Hepatocyte (in vitro differentiated cells): ENCODE measurements at regions not wholly inside any gene's neighbourhood (a gene's known extent, or its start where the extent isn't known, plus 50 kb on each side); places are given as distances from the start of the nearest gene placed in this dataset.

Experiments
- DNase-seq: peaks from one replicate; pipeline ENCODE4 v3.0.0-alpha.2; 2016; ENCODE audit warnings: low spot score
- H2AFZ ChIP-seq: fragments of 200-600 bp; sonication (generic); 2 replicates; pipeline ENCODE4 v1.6.0; 2016; ENCODE audit warnings: antibody characterized with exemption, mild to moderate bottlenecking
- H3K27ac ChIP-seq: fragments of 200-600 bp; sonication (generic); 2 replicates; pipeline ENCODE4 v1.5.1; 2016; ENCODE audit warnings: mild to moderate bottlenecking
- H3K27me3 ChIP-seq: fragments of 200-600 bp; sonication (generic); 2 replicates; pipeline ENCODE4 v1.6.1; 2016
- H3K36me3 ChIP-seq: fragments of 200-600 bp; sonication (generic); replicated peaks from 2 replicates; pipeline ENCODE4 v1.5.1; 2016; ENCODE audit warnings: low read depth; ENCODE audit not compliant: insufficient read depth
- H3K4me1 ChIP-seq: fragments of 200-600 bp; sonication (generic); 2 replicates; pipeline ENCODE4 v1.5.1; 2016; ENCODE audit warnings: mild to moderate bottlenecking, moderate library complexity; ENCODE audit not compliant: insufficient read depth
- H3K4me2 ChIP-seq: fragments of 200-600 bp; sonication (generic); 2 replicates; pipeline ENCODE4 v1.6.0; 2016
- H3K4me3 ChIP-seq: fragments of 200-600 bp; sonication (generic); 2 replicates; pipeline ENCODE4 v1.5.1; 2016; ENCODE audit warnings: mild to moderate bottlenecking
- H3K79me2 ChIP-seq: fragments of 200-600 bp; sonication (generic); 2 replicates; pipeline ENCODE4 v1.6.0; 2017; ENCODE audit warnings: mild to moderate bottlenecking
- H3K9me2 ChIP-seq: fragments of 200-600 bp; sonication (generic); replicated peaks from 2 replicates; pipeline ENCODE4 v1.6.0; 2017; ENCODE audit warnings: mild to moderate bottlenecking; ENCODE audit not compliant: insufficient read depth
- H3K9me3 ChIP-seq: fragments of 200-600 bp; sonication (generic); 2 replicates; pipeline ENCODE4 v1.5.1; 2016; ENCODE audit warnings: low read depth, mild to moderate bottlenecking
- H4K20me1 ChIP-seq: fragments of 200-600 bp; sonication (generic); 2 replicates; pipeline ENCODE4 v1.6.0; 2016; ENCODE audit warnings: mild to moderate bottlenecking; ENCODE audit not compliant: insufficient read depth, poor library complexity, severe bottlenecking
- CTCF ChIP-seq: fragments of 200-600 bp; sonication (generic); IDR thresholded peaks from 2 replicates; pipeline ENCODE4 v1.5.1; 2016; ENCODE audit warnings: antibody characterized with exemption, mild to moderate bottlenecking; ENCODE audit not compliant: poor library complexity
- EZH2 ChIP-seq: fragments of 200-600 bp; sonication (generic); IDR thresholded peaks from 2 replicates; pipeline ENCODE4 v1.6.1; 2016; ENCODE audit warnings: antibody characterized with exemption, mild to moderate bottlenecking, borderline replicate concordance
- EZH2phosphoT487 ChIP-seq: fragments of 200-600 bp; sonication (generic); IDR thresholded peaks from one replicate; pipeline ENCODE4 v1.6.1; 2018; ENCODE audit warnings: antibody characterized with exemption, mild to moderate bottlenecking, low read depth, moderate library complexity; ENCODE audit not compliant: unreplicated experiment, severe bottlenecking
- WGBS: methylation state at CpG from one replicate; pipeline ENCODE4 v1.1.6; 2016; ENCODE audit warnings: low lambda C conversion rate; ENCODE audit errors: missing lambda C conversion rate; 5-methylcytosine and 5-hydroxymethylcytosine counted together

GRCh38 chr5:5986492-5987178 lies 391.7 kb downstream of the MED10 start:
- Histone ChIP-seq H3K4me2 (no peak overlapping the region), H3K9me3 (no peaks in the 10 kb centered on the region), H3K36me3 (no peaks in the 10 kb centered on the region), H3K79me2 (no peaks in the 10 kb centered on the region), H3K9me2 (no peaks in the 10 kb centered on the region), H2AFZ (no peak overlapping the region), H3K27me3 (no peaks in the 10 kb centered on the region), H3K4me1 (no peaks in the 10 kb centered on the region), H3K4me3 (no peak overlapping the region), H3K27ac (no peak overlapping the region), H4K20me1 (no peaks in the 10 kb centered on the region)
- TF ChIP-seq CTCF (no peak), EZH2phosphoT487 (no peak), EZH2 (no peak)
- 78% methylated on average over 5 of the region's 5 CpGs for WGBS
- DNase-seq, result no peak

GRCh38 chr5:5985332-5985731 lies 393.0 kb downstream of the MED10 start:
- no peaks in the 10 kb centered on the region for H4K20me1 ChIP-seq
- H3K27ac ChIP-seq, result no peak overlapping the region
- no peaks in the 10 kb centered on the region for H3K4me1 ChIP-seq
- H3K9me3 ChIP-seq, result no peaks in the 10 kb centered on the region
- WGBS, result 95% methylated on average over 2 of the region's 2 CpGs
- TF ChIP-seq EZH2 (no peak), CTCF (no peak), EZH2phosphoT487 (no peak)
- H3K36me3 ChIP-seq, result no peaks in the 10 kb centered on the region
- no peak overlapping the region for H2AFZ ChIP-seq
- H3K79me2 ChIP-seq, result no peaks in the 10 kb centered on the region
- no peak overlapping the region for H3K4me3 ChIP-seq
- no peaks in the 10 kb centered on the region for H3K9me2 ChIP-seq
- no peak overlapping the region for H3K4me2 ChIP-seq
- no peaks in the 10 kb centered on the region for H3K27me3 ChIP-seq
- no peak for DNase-seq

- Histone ChIP-seq H3K9me2 (no peaks in the 10 kb centered on the region), H3K9me3 (no peaks in the 10 kb centered on the region), H3K4me2 (no peak overlapping the region), H3K27ac (no peak overlapping the region), H3K79me2 (no peaks in the 10 kb centered on the region), H3K4me3 (no peak overlapping the region), H3K4me1 (no peaks in the 10 kb centered on the region), H3K27me3 (no peaks in the 10 kb centered on the region), H2AFZ (no peak overlapping the region), H4K20me1 (no peaks in the 10 kb centered on the region), H3K36me3 (no peaks in the 10 kb centered on the region)
- DNase-seq, result no peak
- 90% methylated on average over 11 of the region's 11 CpGs for WGBS
- TF ChIP-seq CTCF, result no peak
- no peak for TF ChIP-seq EZH2
- no peak for TF ChIP-seq EZH2phosphoT487
These were observed 394.9 kb downstream of the MED10 start for GRCh38 chr5:5983261-5983980.
